ENCODE measurements at regions not wholly inside any gene's neighbourhood (a gene's known extent, or its start where the extent isn't known, plus 50 kb on each side); places are given as distances from the start of the nearest gene placed in this dataset.

- TF ChIP-seq, protein P1, sequence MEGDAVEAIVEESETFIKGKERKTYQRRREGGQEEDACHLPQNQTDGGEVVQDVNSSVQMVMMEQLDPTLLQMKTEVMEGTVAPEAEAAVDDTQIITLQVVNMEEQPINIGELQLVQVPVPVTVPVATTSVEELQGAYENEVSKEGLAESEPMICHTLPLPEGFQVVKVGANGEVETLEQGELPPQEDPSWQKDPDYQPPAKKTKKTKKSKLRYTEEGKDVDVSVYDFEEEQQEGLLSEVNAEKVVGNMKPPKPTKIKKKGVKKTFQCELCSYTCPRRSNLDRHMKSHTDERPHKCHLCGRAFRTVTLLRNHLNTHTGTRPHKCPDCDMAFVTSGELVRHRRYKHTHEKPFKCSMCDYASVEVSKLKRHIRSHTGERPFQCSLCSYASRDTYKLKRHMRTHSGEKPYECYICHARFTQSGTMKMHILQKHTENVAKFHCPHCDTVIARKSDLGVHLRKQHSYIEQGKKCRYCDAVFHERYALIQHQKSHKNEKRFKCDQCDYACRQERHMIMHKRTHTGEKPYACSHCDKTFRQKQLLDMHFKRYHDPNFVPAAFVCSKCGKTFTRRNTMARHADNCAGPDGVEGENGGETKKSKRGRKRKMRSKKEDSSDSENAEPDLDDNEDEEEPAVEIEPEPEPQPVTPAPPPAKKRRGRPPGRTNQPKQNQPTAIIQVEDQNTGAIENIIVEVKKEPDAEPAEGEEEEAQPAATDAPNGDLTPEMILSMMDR (IDR thresholded peaks at IDR 0.05; ENCODE audit: low read length): no peak
- TF ChIP-seq EZH2 (IDR thresholded peaks at IDR 0.05; ENCODE audit: borderline replicate concordance, low read length): no peak
Observed at GRCh38 chr7:109646124-109646523, 1076.5 kb downstream of the DNAJB9 start.
